NB4 (cell line): ENCODE measurements at regions not wholly inside any gene's neighbourhood (a gene's known extent, or its start where the extent isn't known, plus 50 kb on each side); places are given as distances from the start of the nearest gene placed in this dataset.

Source experiments
- MYC ChIP-seq: IDR thresholded peaks from 2 replicates; pipeline ENCODE4 v1.6.1; 2011; ENCODE audit warnings: low read depth, low read length
- POLR2A ChIP-seq: IDR thresholded peaks from 2 replicates; pipeline ENCODE4 v1.6.1; 2011; ENCODE audit warnings: mild to moderate bottlenecking; ENCODE audit not compliant: insufficient read length; ENCODE audit errors: extremely low read depth
- TF ChIP-seq, protein P1 (sequence below): IDR thresholded peaks from one replicate; pipeline ENCODE4 v1.5.1; 2012; ENCODE audit warnings: low read depth, low read length

DNA sequence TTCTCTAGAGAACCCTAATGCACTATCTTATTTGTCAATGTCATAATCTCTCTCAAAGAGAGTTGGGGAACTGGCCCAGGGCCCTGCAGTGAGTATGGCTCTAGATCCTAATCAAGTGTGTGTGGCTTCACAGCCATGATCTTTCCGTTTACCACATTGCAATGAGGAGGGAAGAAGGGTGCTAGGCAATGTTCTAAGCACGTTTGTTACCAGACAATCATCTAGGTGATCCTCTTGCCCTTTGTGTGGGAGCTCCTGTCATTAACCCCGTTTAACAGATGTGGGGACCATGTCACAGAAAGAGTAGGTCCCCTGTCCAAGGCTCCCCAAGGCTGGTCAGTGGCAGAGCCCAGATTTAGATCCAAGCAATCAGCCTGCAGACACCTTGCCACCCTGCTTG lies 128.2 kb upstream of the IRX4 start:
- TF ChIP-seq, protein P1, sequence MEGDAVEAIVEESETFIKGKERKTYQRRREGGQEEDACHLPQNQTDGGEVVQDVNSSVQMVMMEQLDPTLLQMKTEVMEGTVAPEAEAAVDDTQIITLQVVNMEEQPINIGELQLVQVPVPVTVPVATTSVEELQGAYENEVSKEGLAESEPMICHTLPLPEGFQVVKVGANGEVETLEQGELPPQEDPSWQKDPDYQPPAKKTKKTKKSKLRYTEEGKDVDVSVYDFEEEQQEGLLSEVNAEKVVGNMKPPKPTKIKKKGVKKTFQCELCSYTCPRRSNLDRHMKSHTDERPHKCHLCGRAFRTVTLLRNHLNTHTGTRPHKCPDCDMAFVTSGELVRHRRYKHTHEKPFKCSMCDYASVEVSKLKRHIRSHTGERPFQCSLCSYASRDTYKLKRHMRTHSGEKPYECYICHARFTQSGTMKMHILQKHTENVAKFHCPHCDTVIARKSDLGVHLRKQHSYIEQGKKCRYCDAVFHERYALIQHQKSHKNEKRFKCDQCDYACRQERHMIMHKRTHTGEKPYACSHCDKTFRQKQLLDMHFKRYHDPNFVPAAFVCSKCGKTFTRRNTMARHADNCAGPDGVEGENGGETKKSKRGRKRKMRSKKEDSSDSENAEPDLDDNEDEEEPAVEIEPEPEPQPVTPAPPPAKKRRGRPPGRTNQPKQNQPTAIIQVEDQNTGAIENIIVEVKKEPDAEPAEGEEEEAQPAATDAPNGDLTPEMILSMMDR, result no peak
- TF ChIP-seq MYC (no peak), POLR2A (no peak)
